Kidney glomerular epithelial cell (primary cell): ENCODE measurements at regions not wholly inside any gene's neighbourhood (a gene's known extent, or its start where the extent isn't known, plus 50 kb on each side); places are given as distances from the start of the nearest gene placed in this dataset.

Source experiments
- DNase-seq: peaks from one replicate; lab custom pipeline; 2025; lab: John Stamatoyannopoulos, UW

GRCh38 chr15:36527235-36528162 lies 51.9 kb upstream of the CDIN1 start:
- no peak for DNase-seq

DNA sequence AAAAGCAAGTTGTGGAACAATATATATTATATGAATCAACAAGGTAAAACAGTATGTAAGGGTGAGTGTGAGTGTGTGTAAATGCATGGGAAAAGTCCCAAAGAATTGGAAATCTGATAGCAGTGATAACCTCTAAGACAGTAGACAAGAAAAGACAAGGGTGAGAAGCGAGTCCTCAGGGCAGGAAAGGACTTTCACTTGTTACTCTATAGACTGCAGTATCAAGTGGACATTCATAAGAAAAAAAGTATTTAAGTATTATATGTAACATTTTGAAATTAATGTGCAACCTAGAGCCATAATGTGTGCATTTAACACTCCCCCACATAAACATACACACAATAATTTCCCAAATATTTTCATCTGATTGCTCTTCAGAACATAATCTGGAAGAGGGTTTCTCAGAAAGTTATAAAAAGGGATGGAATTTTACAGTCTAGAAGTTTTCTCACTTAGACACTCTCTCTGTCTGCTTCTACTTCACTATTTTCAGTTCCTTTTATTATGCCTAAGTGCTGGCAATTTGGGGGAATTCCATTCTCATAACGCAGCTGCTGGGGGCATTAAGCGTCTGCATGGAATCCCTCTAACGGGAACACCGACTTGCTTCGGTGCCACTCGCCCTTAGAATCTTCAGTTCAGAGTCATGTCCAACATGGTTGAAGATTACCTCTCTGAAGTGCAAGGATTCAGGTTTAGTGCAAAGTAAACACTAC lies 50.0 kb upstream of the CDIN1 start:
- no peak for DNase-seq
